HUES64 (cell line): ENCODE measurements at regions not wholly inside any gene's neighbourhood (a gene's known extent, or its start where the extent isn't known, plus 50 kb on each side); places are given as distances from the start of the nearest gene placed in this dataset.

Source experiments
- H3K27ac ChIP-seq: 2 replicates; pipeline ENCODE4 v1.7.0; 2013; ENCODE audit warnings: low read depth, low read length, inconsistent platforms
- H3K27me3 ChIP-seq: 2 replicates; pipeline ENCODE4 v1.6.1; 2013; ENCODE audit warnings: mild to moderate bottlenecking, low read length; ENCODE audit not compliant: insufficient read depth
- H3K36me3 ChIP-seq: 2 replicates; pipeline ENCODE4 v1.6.1; 2013; ENCODE audit warnings: mild to moderate bottlenecking, low read length; ENCODE audit not compliant: insufficient read depth
- H3K4me1 ChIP-seq: 2 replicates; pipeline ENCODE4 v1.6.1; 2013; ENCODE audit warnings: mild to moderate bottlenecking, low read length, moderate library complexity; ENCODE audit not compliant: insufficient read depth
- H3K4me3 ChIP-seq: 2 replicates; pipeline ENCODE4 v1.5.1; 2013; ENCODE audit warnings: mild to moderate bottlenecking, low read length, moderate library complexity
- H3K9ac ChIP-seq: 2 replicates; pipeline ENCODE4 v1.6.1; 2013; ENCODE audit warnings: mild to moderate bottlenecking, low read depth, low read length
- H3K9me3 ChIP-seq: 2 replicates; pipeline ENCODE4 v1.6.1; 2013; ENCODE audit warnings: low read depth, low read length; ENCODE audit not compliant: insufficient read depth
- WGBS: fragments of 150-250, 120-280 bp; methylation state at CpG from one replicate; pipeline ENCODE4 v1.1.7; 2013; ENCODE audit warnings: missing lambda C conversion rate; 5-methylcytosine and 5-hydroxymethylcytosine counted together

- H3K4me1 ChIP-seq, result peaks cover 8% of the 10 kb centered on the region; the same call in 1 of the 2 replicates
- no peak overlapping the region for H3K27ac ChIP-seq
- H3K9ac ChIP-seq, result no peak overlapping the region
- no peaks in the 10 kb centered on the region for H3K9me3 ChIP-seq
- WGBS, result 92% methylated on average over 1 of the region's 1 CpG
- H3K4me3 ChIP-seq, result no peak overlapping the region
- no peaks in the 10 kb centered on the region for H3K36me3 ChIP-seq
- H3K27me3 ChIP-seq, result no peaks in the 10 kb centered on the region
Observed at GRCh38 chr6:98579079-98579478, 255.3 kb upstream of the POU3F2 start.

- 100% methylated on average over 1 of the region's 1 CpG for WGBS
Observed at GRCh38 chr6:98579941-98580340, 254.4 kb upstream of the POU3F2 start.

GRCh38 chr6:98581705-98582104 lies 252.7 kb upstream of the POU3F2 start:
- Histone ChIP-seq H3K9ac (no peak overlapping the region), H3K27me3 (no peaks in the 10 kb centered on the region), H3K9me3 (no peaks in the 10 kb centered on the region), H3K4me1 (peaks cover 8% of the 10 kb centered on the region; the same call in 1 of the 2 replicates), H3K27ac (no peak overlapping the region), H3K36me3 (no peaks in the 10 kb centered on the region), H3K4me3 (no peak overlapping the region)
- WGBS, result 83% methylated on average over 1 of the region's 1 CpG

More at GRCh38 chr6:98579941-98580340, 254.4 kb upstream of the POU3F2 start:
- Histone ChIP-seq H3K9me3 (no peaks in the 10 kb centered on the region), H3K4me1 (peaks cover 8% of the 10 kb centered on the region; the same call in 1 of the 2 replicates), H3K4me3 (no peak overlapping the region), H3K36me3 (no peaks in the 10 kb centered on the region), H3K9ac (no peak overlapping the region), H3K27ac (no peak overlapping the region), H3K27me3 (no peaks in the 10 kb centered on the region)

- H3K36me3 ChIP-seq, result no peaks in the 10 kb centered on the region
- WGBS, result 74% methylated on average over 1 of the region's 1 CpG
- no peaks in the 10 kb centered on the region for H3K27me3 ChIP-seq
- H3K4me1 ChIP-seq, result peaks cover 8% of the 10 kb centered on the region; the same call in 1 of the 2 replicates
- H3K4me3 ChIP-seq, result no peak overlapping the region
- H3K9ac ChIP-seq, result no peak overlapping the region
- no peak overlapping the region for H3K27ac ChIP-seq
- H3K9me3 ChIP-seq, result no peaks in the 10 kb centered on the region
Observed at GRCh38 chr6:98583506-98583905, 250.9 kb upstream of the POU3F2 start.

GRCh38 chr6:98586163-98586562 lies 248.2 kb upstream of the POU3F2 start:
- H3K27ac ChIP-seq, result no peak overlapping the region
- H3K9ac ChIP-seq, result no peak overlapping the region
- no peaks in the 10 kb centered on the region for H3K9me3 ChIP-seq
- no peaks in the 10 kb centered on the region for H3K36me3 ChIP-seq
- 46% methylated on average over 1 of the region's 1 CpG for WGBS
- no peak overlapping the region for H3K4me3 ChIP-seq
- no peaks in the 10 kb centered on the region for H3K27me3 ChIP-seq
- 0 out of 2 replicates have a peak, but pooled peaks cover 6% of the 10 kb centered on the region for H3K4me1 ChIP-seq

GRCh38 chr6:98587555-98587954 lies 246.8 kb upstream of the POU3F2 start:
- no peaks in the 10 kb centered on the region for H3K36me3 ChIP-seq

GRCh38 chr6:98589536-98589935 lies 244.8 kb upstream of the POU3F2 start:
- no peak overlapping the region for H3K9ac ChIP-seq
- H3K9me3 ChIP-seq, result no peaks in the 10 kb centered on the region
- H3K36me3 ChIP-seq, result no peaks in the 10 kb centered on the region
- peaks cover 18% of the 10 kb centered on the region for H3K4me1 ChIP-seq
- H3K27ac ChIP-seq, result no peak overlapping the region
- H3K4me3 ChIP-seq, result no peak overlapping the region
- WGBS, result 89% methylated on average over 4 of the region's 5 CpGs
- H3K27me3 ChIP-seq, result no peaks in the 10 kb centered on the region

More at GRCh38 chr6:98587555-98587954, 246.8 kb upstream of the POU3F2 start:
- no peaks in the 10 kb centered on the region for H3K27me3 ChIP-seq
- H3K4me1 ChIP-seq, result 0 out of 2 replicates have a peak, but pooled peaks cover 8% of the 10 kb centered on the region
- no peaks in the 10 kb centered on the region for H3K9me3 ChIP-seq
- no peak overlapping the region for H3K4me3 ChIP-seq
- no peak overlapping the region for H3K9ac ChIP-seq
- WGBS, result 92% methylated on average over 4 of the region's 4 CpGs
- H3K27ac ChIP-seq, result no peak overlapping the region

- Histone ChIP-seq H3K27ac (no peak overlapping the region), H3K4me3 (no peak overlapping the region), H3K9me3 (no peaks in the 10 kb centered on the region), H3K9ac (no peak overlapping the region), H3K27me3 (no peaks in the 10 kb centered on the region), H3K4me1 (peaks cover 18% of the 10 kb centered on the region), H3K36me3 (no peaks in the 10 kb centered on the region)
- 71% methylated on average over 3 of the region's 3 CpGs for WGBS
Observed at GRCh38 chr6:98590136-98590681, 244.2 kb upstream of the POU3F2 start.

- Histone ChIP-seq H3K36me3 (no peaks in the 10 kb centered on the region), H3K9ac (no peak overlapping the region), H3K27ac (no peak overlapping the region), H3K4me1 (peaks cover 18% of the 10 kb centered on the region), H3K27me3 (no peaks in the 10 kb centered on the region), H3K9me3 (no peaks in the 10 kb centered on the region), H3K4me3 (no peak overlapping the region)
- 94% methylated on average over 2 of the region's 2 CpGs for WGBS
Observed at GRCh38 chr6:98590997-98591396, 243.4 kb upstream of the POU3F2 start.

GRCh38 chr6:98593676-98594075 lies 240.7 kb upstream of the POU3F2 start:
- no peaks in the 10 kb centered on the region for H3K9me3 ChIP-seq
- no peak overlapping the region for H3K27ac ChIP-seq
- peaks cover 18% of the 10 kb centered on the region for H3K4me1 ChIP-seq
- H3K36me3 ChIP-seq, result no peaks in the 10 kb centered on the region
- 95% methylated on average over 2 of the region's 2 CpGs for WGBS
- no peak overlapping the region for H3K4me3 ChIP-seq
- H3K9ac ChIP-seq, result no peak overlapping the region
- no peaks in the 10 kb centered on the region for H3K27me3 ChIP-seq

GRCh38 chr6:98601716-98602115 lies 232.7 kb upstream of the POU3F2 start:
- Histone ChIP-seq H3K36me3 (no peaks in the 10 kb centered on the region), H3K9me3 (no peaks in the 10 kb centered on the region), H3K4me3 (no peak overlapping the region), H3K9ac (no peak overlapping the region), H3K27me3 (no peaks in the 10 kb centered on the region), H3K27ac (no peak overlapping the region), H3K4me1 (peaks cover 6% of the 10 kb centered on the region)
- WGBS, result 83% methylated on average over 5 of the region's 5 CpGs

- Histone ChIP-seq H3K27me3 (no peaks in the 10 kb centered on the region), H3K4me3 (no peak overlapping the region), H3K9ac (no peak overlapping the region), H3K27ac (no peak overlapping the region), H3K36me3 (no peaks in the 10 kb centered on the region), H3K9me3 (peaks cover 14% of the 10 kb centered on the region; the same call in 1 of the 2 replicates), H3K4me1 (peaks cover 11% of the 10 kb centered on the region)
- WGBS, result 86% methylated on average over 1 of the region's 1 CpG
Observed at GRCh38 chr6:98605705-98606104, 228.7 kb upstream of the POU3F2 start.
